ENCODE measurements at regions not wholly inside any gene's neighbourhood (a gene's known extent, or its start where the extent isn't known, plus 50 kb on each side); places are given as distances from the start of the nearest gene placed in this dataset.

DNA sequence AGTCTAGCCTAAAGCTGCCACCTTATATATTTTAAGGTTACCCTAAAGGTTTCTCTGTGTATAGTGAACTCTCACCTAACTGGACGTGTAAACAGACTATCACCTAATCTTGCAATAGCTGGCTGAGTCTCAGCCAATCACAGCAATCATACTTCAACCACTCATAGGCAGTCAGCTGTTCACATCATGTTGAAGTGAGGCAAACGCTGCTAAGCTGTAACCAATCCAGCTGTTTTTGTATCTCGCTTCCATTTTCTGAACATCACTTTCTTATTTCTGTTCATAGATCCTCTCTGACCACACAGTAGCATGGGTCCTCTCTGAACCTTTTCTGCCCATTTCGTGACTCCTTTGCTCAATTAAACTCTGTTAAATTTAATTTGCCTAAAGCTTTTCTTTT lies 468.2 kb upstream of the POU3F3 start:
- no peaks in the 10 kb centered on the region for H3K27me3 Mint-ChIP-seq (ENCODE audit: unreplicated experiment)
- CTCF ChIA-PET, result no interaction called here
- no peak overlapping the region for H3K4me3 Mint-ChIP-seq (ENCODE audit: low read depth, unreplicated experiment)
- intact Hi-C loops (cut with micrococcal nuclease; ENCODE audit: unreplicated experiment), result no loop called here
- BruUV-seq (replicated peaks), result no TSS peak
- peaks cover 19% of the 10 kb centered on the region for H3K9me3 Mint-ChIP-seq (ENCODE audit: low read depth, unreplicated experiment)
- no peak overlapping the region for H3K27ac Mint-ChIP-seq (ENCODE audit: unreplicated experiment)
- TF ChIP-seq, protein P1, sequence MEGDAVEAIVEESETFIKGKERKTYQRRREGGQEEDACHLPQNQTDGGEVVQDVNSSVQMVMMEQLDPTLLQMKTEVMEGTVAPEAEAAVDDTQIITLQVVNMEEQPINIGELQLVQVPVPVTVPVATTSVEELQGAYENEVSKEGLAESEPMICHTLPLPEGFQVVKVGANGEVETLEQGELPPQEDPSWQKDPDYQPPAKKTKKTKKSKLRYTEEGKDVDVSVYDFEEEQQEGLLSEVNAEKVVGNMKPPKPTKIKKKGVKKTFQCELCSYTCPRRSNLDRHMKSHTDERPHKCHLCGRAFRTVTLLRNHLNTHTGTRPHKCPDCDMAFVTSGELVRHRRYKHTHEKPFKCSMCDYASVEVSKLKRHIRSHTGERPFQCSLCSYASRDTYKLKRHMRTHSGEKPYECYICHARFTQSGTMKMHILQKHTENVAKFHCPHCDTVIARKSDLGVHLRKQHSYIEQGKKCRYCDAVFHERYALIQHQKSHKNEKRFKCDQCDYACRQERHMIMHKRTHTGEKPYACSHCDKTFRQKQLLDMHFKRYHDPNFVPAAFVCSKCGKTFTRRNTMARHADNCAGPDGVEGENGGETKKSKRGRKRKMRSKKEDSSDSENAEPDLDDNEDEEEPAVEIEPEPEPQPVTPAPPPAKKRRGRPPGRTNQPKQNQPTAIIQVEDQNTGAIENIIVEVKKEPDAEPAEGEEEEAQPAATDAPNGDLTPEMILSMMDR (IDR thresholded peaks at IDR 0.05; ENCODE audit: unreplicated experiment), result no peak
- no peaks in the 10 kb centered on the region for H3K4me1 Mint-ChIP-seq (ENCODE audit: low read depth, unreplicated experiment)
- H3K36me3 Mint-ChIP-seq (ENCODE audit: insufficient read depth, unreplicated experiment), result no peaks in the 10 kb centered on the region
- no peak for DNase-seq

DNA sequence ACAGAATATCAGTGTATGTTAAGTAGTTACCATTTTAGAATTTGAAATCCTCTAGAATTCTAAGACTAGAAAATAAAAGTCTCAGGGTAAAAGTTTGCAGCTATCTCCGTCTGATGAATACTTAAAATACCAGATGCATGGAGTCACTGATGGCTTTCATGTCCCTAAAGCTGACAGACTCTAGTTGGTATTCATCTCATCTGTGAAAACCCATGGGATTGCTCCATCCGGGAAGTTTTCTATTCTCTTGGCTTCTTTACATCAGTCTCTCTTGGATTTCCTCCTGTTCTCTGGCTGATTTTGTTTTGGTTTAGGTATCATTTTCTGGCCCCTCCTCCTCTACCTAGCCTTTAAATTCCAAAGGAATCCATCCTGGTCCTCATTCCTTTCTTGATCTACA lies 465.6 kb upstream of the POU3F3 start:
- CTCF ChIA-PET, result interaction anchor here (0.6 kb wide), 1 partner anchor 585 kb away, joined by 3 read pairs; no protein-coding TSS in a partner anchor
- Mint-ChIP-seq H3K27ac (ENCODE audit: unreplicated experiment) (no peak overlapping the region), H3K4me3 (ENCODE audit: low read depth, unreplicated experiment) (no peak overlapping the region), H3K9me3 (ENCODE audit: low read depth, unreplicated experiment) (peaks cover 19% of the 10 kb centered on the region), H3K36me3 (ENCODE audit: insufficient read depth, unreplicated experiment) (no peaks in the 10 kb centered on the region), H3K27me3 (ENCODE audit: unreplicated experiment) (no peaks in the 10 kb centered on the region), H3K4me1 (ENCODE audit: low read depth, unreplicated experiment) (no peaks in the 10 kb centered on the region)
- DNase-seq, result no peak
- TF ChIP-seq, protein P1 (IDR thresholded peaks at IDR 0.05; ENCODE audit: unreplicated experiment), result no peak
- no TSS peak for BruUV-seq (replicated peaks)
- intact Hi-C loops (cut with micrococcal nuclease; ENCODE audit: unreplicated experiment), result no loop called here

GRCh38 chr2:104402825-104403224 lies 451.1 kb upstream of the POU3F3 start:
- CTCF ChIA-PET, result no interaction called here
- no peak overlapping the region for H3K27ac Mint-ChIP-seq (ENCODE audit: unreplicated experiment)
- H3K4me1 Mint-ChIP-seq (ENCODE audit: low read depth, unreplicated experiment), result no peaks in the 10 kb centered on the region
- no peaks in the 10 kb centered on the region for H3K36me3 Mint-ChIP-seq (ENCODE audit: insufficient read depth, unreplicated experiment)
- no peaks in the 10 kb centered on the region for H3K27me3 Mint-ChIP-seq (ENCODE audit: unreplicated experiment)
- BruUV-seq (replicated peaks), result no TSS peak
- DNase-seq, result no peak
- intact Hi-C loops (cut with micrococcal nuclease; ENCODE audit: unreplicated experiment), result no loop called here
- peaks cover 4% of the 10 kb centered on the region for H3K9me3 Mint-ChIP-seq (ENCODE audit: low read depth, unreplicated experiment)
- TF ChIP-seq, protein P1 (IDR thresholded peaks at IDR 0.05; ENCODE audit: unreplicated experiment), result no peak
- H3K4me3 Mint-ChIP-seq (ENCODE audit: low read depth, unreplicated experiment), result no peak overlapping the region

GRCh38 chr2:104404526-104404925 lies 449.4 kb upstream of the POU3F3 start:
- Mint-ChIP-seq H3K4me3 (ENCODE audit: low read depth, unreplicated experiment) (no peak overlapping the region), H3K27me3 (ENCODE audit: unreplicated experiment) (no peaks in the 10 kb centered on the region), H3K36me3 (ENCODE audit: insufficient read depth, unreplicated experiment) (no peaks in the 10 kb centered on the region), H3K27ac (ENCODE audit: unreplicated experiment) (no peak overlapping the region), H3K9me3 (ENCODE audit: low read depth, unreplicated experiment) (peaks cover 2% of the 10 kb centered on the region), H3K4me1 (ENCODE audit: low read depth, unreplicated experiment) (no peaks in the 10 kb centered on the region)
- BruUV-seq (replicated peaks), result no TSS peak
- TF ChIP-seq, protein P1 (IDR thresholded peaks at IDR 0.05; ENCODE audit: unreplicated experiment), result no peak
- no peak for DNase-seq
- CTCF ChIA-PET, result no interaction called here
- intact Hi-C loops (cut with micrococcal nuclease; ENCODE audit: unreplicated experiment), result no loop called here

Data from Calu3 (cell line).